Neutrophil (primary cell): ENCODE measurements at regions not wholly inside any gene's neighbourhood (a gene's known extent, or its start where the extent isn't known, plus 50 kb on each side); places are given as distances from the start of the nearest gene placed in this dataset.

Experiments used
- H3K27ac ChIP-seq: fragments of 200-600 bp; sonication (generic); 2 replicates; pipeline ENCODE4 v1.5.1; 2016; ENCODE audit warnings: mild to moderate bottlenecking, moderate library complexity
- H3K27me3 ChIP-seq: fragments of 200-600 bp; sonication (generic); 2 replicates; pipeline ENCODE4 v1.6.0; 2016; ENCODE audit warnings: mild to moderate bottlenecking
- H3K36me3 ChIP-seq: fragments of 200-600 bp; sonication (generic); 2 replicates; pipeline ENCODE4 v1.5.1; 2017
- H3K4me1 ChIP-seq, 2 experiments: fragments of 200-600 bp in 1 of 2; sonication (generic) in 1 of 2; 1 replicate in 1 of 2; 2 replicates in 1 of 2; pipeline versions ENCODE4 v1.5.1 to v1.6.1; 2013 to 2016; ENCODE audit warnings: low read depth in 1 of 2, low read length in 1 of 2, mild to moderate bottlenecking in 1 of 2, moderate library complexity in 1 of 2; ENCODE audit not compliant: control insufficient read depth in 1 of 2, insufficient read depth in 1 of 2
- H3K4me3 ChIP-seq, 2 experiments: fragments of 200-600 bp in 1 of 2; sonication (generic) in 1 of 2; 1 replicate in 1 of 2; 2 replicates in 1 of 2; pipeline ENCODE4 v1.5.1; 2013 to 2016; ENCODE audit warnings: low read depth in 1 of 2, low read length in 1 of 2, mild to moderate bottlenecking in 1 of 2, moderate library complexity in 1 of 2
- H3K9me3 ChIP-seq: fragments of 200-600 bp; sonication (generic); 2 replicates; pipeline ENCODE4 v1.5.1; 2016
- CTCF ChIP-seq: fragments of 200-600 bp; sonication (generic); IDR thresholded peaks from 2 replicates; pipeline ENCODE4 v1.5.1; 2016; ENCODE audit warnings: antibody characterized with exemption

GRCh38 chr12:92275443-92276154 lies 130.0 kb upstream of the BTG1 start:
- H3K4me1 ChIP-seq = no peaks in the 10 kb centered on the region

GRCh38 chr12:92273076-92273475 lies 127.4 kb upstream of the BTG1 start:
- H3K27me3 ChIP-seq = no peaks in the 10 kb centered on the region
- H3K9me3 ChIP-seq = no peaks in the 10 kb centered on the region
- no peak overlapping the region for H3K27ac ChIP-seq
- H3K4me3 ChIP-seq = no peak overlapping the region
- TF ChIP-seq CTCF = no peak
- no peaks in the 10 kb centered on the region for H3K4me1 ChIP-seq
- no peaks in the 10 kb centered on the region for H3K36me3 ChIP-seq

More at GRCh38 chr12:92275443-92276154, 130.0 kb upstream of the BTG1 start:
- no peak for TF ChIP-seq CTCF
- no peak overlapping the region for H3K27ac ChIP-seq
- H3K36me3 ChIP-seq = no peaks in the 10 kb centered on the region
- no peaks in the 10 kb centered on the region for H3K27me3 ChIP-seq
- no peaks in the 10 kb centered on the region for H3K9me3 ChIP-seq
- no peak overlapping the region for H3K4me3 ChIP-seq

GRCh38 chr12:92272061-92272964 lies 126.7 kb upstream of the BTG1 start:
- no peaks in the 10 kb centered on the region for H3K4me1 ChIP-seq
- no peaks in the 10 kb centered on the region for H3K9me3 ChIP-seq
- H3K36me3 ChIP-seq = no peaks in the 10 kb centered on the region
- no peak overlapping the region for H3K4me3 ChIP-seq
- no peak overlapping the region for H3K27ac ChIP-seq
- H3K27me3 ChIP-seq = no peaks in the 10 kb centered on the region
- no peak for TF ChIP-seq CTCF

GRCh38 chr12:92271341-92271740 lies 125.7 kb upstream of the BTG1 start:
- H3K27me3 ChIP-seq = no peaks in the 10 kb centered on the region
- no peak overlapping the region for H3K27ac ChIP-seq

GRCh38 chr12:92270521-92270920 lies 124.9 kb upstream of the BTG1 start:
- Histone ChIP-seq H3K4me1 (no peaks in the 10 kb centered on the region), H3K27me3 (no peaks in the 10 kb centered on the region), H3K27ac (no peak overlapping the region), H3K36me3 (no peaks in the 10 kb centered on the region), H3K9me3 (no peaks in the 10 kb centered on the region), H3K4me3 (no peak overlapping the region)
- no peak for TF ChIP-seq CTCF

More at GRCh38 chr12:92271341-92271740, 125.7 kb upstream of the BTG1 start:
- Histone ChIP-seq H3K4me3 (no peak overlapping the region), H3K9me3 (no peaks in the 10 kb centered on the region), H3K4me1 (no peaks in the 10 kb centered on the region), H3K36me3 (no peaks in the 10 kb centered on the region)
- no peak for TF ChIP-seq CTCF
